GM12872 (cell line): ENCODE measurements at regions not wholly inside any gene's neighbourhood (a gene's known extent, or its start where the extent isn't known, plus 50 kb on each side); places are given as distances from the start of the nearest gene placed in this dataset.

Experiments
- CTCF ChIP-seq: IDR thresholded peaks from 3 replicates; pipeline ENCODE4 v1.5.1; 2011; ENCODE audit warnings: low read depth, mild to moderate bottlenecking, low read length, moderate library complexity; ENCODE audit not compliant: insufficient read depth

GRCh38 chr2:129767346-129768035 lies 212.0 kb upstream of the RAB6C start:
- TF ChIP-seq CTCF: no peak

- TF ChIP-seq CTCF: no peak
Measured at GRCh38 chr2:129768036-129768386, 211.5 kb upstream of the RAB6C start.

- no peak for TF ChIP-seq CTCF
Measured at GRCh38 chr2:129768485-129769184, 210.8 kb upstream of the RAB6C start.

GRCh38 chr2:129769185-129769991 lies 210.1 kb upstream of the RAB6C start:
- no peak for TF ChIP-seq CTCF

GRCh38 chr2:129771418-129772189 lies 207.9 kb upstream of the RAB6C start:
- no peak for TF ChIP-seq CTCF

GRCh38 chr2:129772190-129772579 lies 207.3 kb upstream of the RAB6C start:
- no peak for TF ChIP-seq CTCF

GRCh38 chr2:129775952-129776653 lies 203.4 kb upstream of the RAB6C start:
- no peak for TF ChIP-seq CTCF
